ENCODE measurements at regions not wholly inside any gene's neighbourhood (a gene's known extent, or its start where the extent isn't known, plus 50 kb on each side); places are given as distances from the start of the nearest gene placed in this dataset.
A peak's percentile ranks its signal among the peaks of the same experiment; 100 is the strongest.

GRCh38 chr2:71934595-71935261 lies 212.9 kb downstream of the CYP26B1 start (continued):
- TF ChIP-seq ATF7 (IDR thresholded peaks at IDR 0.05) (peak; percentile 61; the same call in 1 of the 2 replicates), LEF1 (IDR thresholded peaks at IDR 0.05) (no peak), ARID1B (IDR thresholded peaks at IDR 0.05) (peak; percentile 34; the same call in 1 of the 2 replicates), CTBP1 (IDR thresholded peaks at IDR 0.05; ENCODE audit: borderline replicate concordance) (0 out of 2 replicates have a peak, but pooled peaks have one; percentile 12), SMAD4 (CRISPR knock-in tag; conservative IDR thresholded peaks at IDR 0.05) (peak; percentile 77), RBM22 (IDR thresholded peaks at IDR 0.05; ENCODE audit: low read depth, low read length, poor library complexity, severe bottlenecking) (no peak), ZNF239 (CRISPR knock-in tag; IDR thresholded peaks at IDR 0.05) (peak; percentile 100), RAD21 (CRISPR knock-in tag; conservative IDR thresholded peaks at IDR 0.05 in 1 of 2, IDR thresholded peaks at IDR 0.05 in 1 of 2) (peak in 1 of 2 experiments; percentile 16; a peak in 1 of 4 replicates), ZNF354B (CRISPR knock-in tag; IDR thresholded peaks at IDR 0.05) (0 out of 2 replicates have a peak, but pooled peaks have one; percentile 16), ZNF639 (CRISPR knock-in tag; conservative IDR thresholded peaks at IDR 0.05 in 1 of 2, IDR thresholded peaks at IDR 0.05 in 1 of 2) (0 out of 4 replicates have a peak, but pooled peaks of 1 of the 2 experiments have one; percentile 16), ZNF449 (CRISPR knock-in tag; IDR thresholded peaks at IDR 0.05) (peak; percentile 22; the same call in 1 of the 2 replicates), RCOR1 (IDR thresholded peaks at IDR 0.05; ENCODE audit: borderline replicate concordance in 1 of 2, low read depth in 2 of 2, low read length in 2 of 2) (peak in 1 of 2 experiments; percentile 40; a peak in 1 of 4 replicates), ATF3 (IDR thresholded peaks at IDR 0.05) (peak; percentile 95), ATF3 (CRISPR knock-in tag; conservative IDR thresholded peaks at IDR 0.05) (peak; percentile 71; the same call in 1 of the 2 replicates), NR2C1 (IDR thresholded peaks at IDR 0.05) (no peak), NR2C1 (tag; IDR thresholded peaks at IDR 0.05) (0 out of 2 replicates have a peak, but pooled peaks have one; percentile 23), SRSF3 (IDR thresholded peaks at IDR 0.05; ENCODE audit: insufficient read depth, low read length) (no peak), JUN (IDR thresholded peaks at IDR 0.05; ENCODE audit: borderline replicate concordance, low read depth, low read length) (0 out of 2 replicates have a peak, but pooled peaks have one; percentile 32), JUN (CRISPR knock-in tag; IDR thresholded peaks at IDR 0.05; ENCODE audit: borderline replicate concordance) (no peak), UBTF (IDR thresholded peaks at IDR 0.05; ENCODE audit: borderline replicate concordance in 1 of 2, low read depth in 2 of 2, low read length in 2 of 2) (no peak)

Data from K562 (cell line).